K562 (cell line): ENCODE measurements at regions not wholly inside any gene's neighbourhood (a gene's known extent, or its start where the extent isn't known, plus 50 kb on each side); places are given as distances from the start of the nearest gene placed in this dataset.

Source experiments
- ATF1 ChIP-seq, 2 experiments: fragments of 450-650 bp in 1 of 2; IDR thresholded peaks; 2 replicates each; pipeline ENCODE4 v1.6.1; 2016; ENCODE audit warnings: missing compliant biosample characterization in 1 of 2, missing genetic modification characterization in 1 of 2
- BMI1 ChIP-seq: fragments of 150-350 bp; IDR thresholded peaks from 2 replicates; pipeline ENCODE4 v1.6.1; 2014; ENCODE audit warnings: low read length
- CTBP1 ChIP-seq: fragments of 450-650 bp; IDR thresholded peaks from 2 replicates; pipeline ENCODE4 v1.6.1; 2016; ENCODE audit warnings: borderline replicate concordance
- E2F6 ChIP-seq, 2 experiments: IDR thresholded peaks; 2 replicates each; pipeline ENCODE4 v1.6.1; 2011; ENCODE audit warnings: borderline replicate concordance in 1 of 2, control low read depth in 1 of 2, low read depth in 1 of 2, low read length in 1 of 2, mild to moderate bottlenecking in 1 of 2, mixed read lengths in 1 of 2, moderate library complexity in 1 of 2; ENCODE audit not compliant: insufficient read depth in 1 of 2, insufficient read length in 1 of 2, poor library complexity in 1 of 2, severe bottlenecking in 1 of 2; ENCODE audit errors: extremely low read depth in 1 of 2
- FOXJ3 ChIP-seq: sonication (generic); formaldehyde crosslinking; IDR thresholded peaks from 2 replicates; pipeline ENCODE4 v1.4.0; 2020; ENCODE audit warnings: mild to moderate bottlenecking, missing genetic modification reagents
- ILK ChIP-seq: fragments of 450-650 bp; IDR thresholded peaks from 2 replicates; pipeline ENCODE4 v1.6.1; 2016; ENCODE audit warnings: missing genetic modification characterization, low read depth, mild to moderate bottlenecking, missing compliant biosample characterization, moderate library complexity, borderline replicate concordance
- KDM1A ChIP-seq, 2 experiments: fragments of 450-650 bp; IDR thresholded peaks; 2 replicates each; pipeline ENCODE4 v1.6.1; 2016; ENCODE audit warnings: mild to moderate bottlenecking in 2 of 2
- KDM5B ChIP-seq: fragments of 200-600 bp; sonication (generic); IDR thresholded peaks from 2 replicates; pipeline ENCODE4 v1.6.1; 2012; ENCODE audit warnings: low read depth, mild to moderate bottlenecking, moderate library complexity, low read length, control low read depth, inconsistent platforms; ENCODE audit not compliant: insufficient replicate concordance
- NR2C2 ChIP-seq, 2 experiments: fragments of 200-800 bp in 1 of 2; sonication (Bioruptor generic) in 1 of 2; sonication (generic) in 1 of 2; formaldehyde crosslinking in 1 of 2; IDR thresholded peaks; 2 replicates each; pipeline versions ENCODE4 v1.6.1 to v1.8.0; 2016 to 2022; ENCODE audit warnings: mild to moderate bottlenecking in 1 of 2, missing compliant biosample characterization in 1 of 2, missing genetic modification characterization in 1 of 2, missing genetic modification reagents in 1 of 2
- PBX2 ChIP-seq, 2 experiments: IDR thresholded peaks in 1 of 2; conservative IDR thresholded peaks in 1 of 2; 2 replicates each; pipeline ENCODE4 v1.6.1; 2016; ENCODE audit warnings: low read depth in 2 of 2, mild to moderate bottlenecking in 1 of 2, missing compliant biosample characterization in 1 of 2, missing genetic modification characterization in 1 of 2, moderate library complexity in 1 of 2
- PHTF2 ChIP-seq: fragments of 250-450 bp; sonication (Bioruptor Pico); IDR thresholded peaks from 2 replicates; pipeline ENCODE4 v1.5.0; 2021; ENCODE audit warnings: mild to moderate bottlenecking
- PTTG1 ChIP-seq: fragments of 450-650 bp; IDR thresholded peaks from 2 replicates; pipeline ENCODE4 v1.6.1; 2016; ENCODE audit warnings: low read depth, mild to moderate bottlenecking, missing genetic modification characterization, missing compliant biosample characterization
- SMAD4 ChIP-seq: fragments of 250-450 bp; sonication (Bioruptor Pico); conservative IDR thresholded peaks from 2 replicates; pipeline ENCODE4 v1.8.0; 2021; ENCODE audit warnings: inconsistent platforms, mild to moderate bottlenecking, moderate library complexity
- TAF7 ChIP-seq: fragments of 450-650 bp; IDR thresholded peaks from 2 replicates; pipeline ENCODE4 v1.6.1; 2016; ENCODE audit warnings: missing genetic modification characterization, missing compliant biosample characterization
- WHSC1 ChIP-seq: IDR thresholded peaks from one replicate; pipeline ENCODE4 v1.6.1; 2012; ENCODE audit warnings: low read length, control low read depth, inconsistent platforms
- ZNF175 ChIP-seq: fragments of 200-800 bp; sonication (Bioruptor generic); IDR thresholded peaks from 2 replicates; pipeline ENCODE4 v1.6.1; 2016; ENCODE audit warnings: low read depth, mild to moderate bottlenecking, missing genetic modification characterization, missing compliant biosample characterization
- ZNF184 ChIP-seq: sonication (generic); formaldehyde crosslinking; IDR thresholded peaks from 2 replicates; pipeline ENCODE4 v1.5.0; 2020; ENCODE audit warnings: missing genetic modification reagents
- ZNF589 ChIP-seq: fragments of 200-800 bp; sonication (Bioruptor generic); IDR thresholded peaks from 2 replicates; pipeline ENCODE4 v1.6.1; 2016; ENCODE audit warnings: low read depth, missing genetic modification characterization, missing compliant biosample characterization
- ZNF644 ChIP-seq: fragments of 200-800 bp; sonication (Bioruptor generic); IDR thresholded peaks from 2 replicates; pipeline ENCODE4 v1.6.1; 2016; ENCODE audit warnings: low read depth, missing genetic modification characterization, missing compliant biosample characterization
- TF ChIP-seq, protein P1 (sequence below): fragments of 450-650 bp; IDR thresholded peaks from 2 replicates; pipeline ENCODE4 v1.6.1; 2018; ENCODE audit not compliant: partially characterized antibody

GRCh38 chr1:109838838-109839240, 71.8 kb upstream of the CSF1 start (continued):
- TF ChIP-seq E2F6 (IDR thresholded peaks at IDR 0.05; ENCODE audit: borderline replicate concordance in 1 of 2, extremely low read depth in 1 of 2, insufficient read depth in 1 of 2, insufficient read length in 1 of 2, low read depth in 1 of 2, low read length in 1 of 2, poor library complexity in 1 of 2, severe bottlenecking in 1 of 2) (no peak), BMI1 (no peak), ZNF644 (peak; percentile 75; the same call in 1 of the 2 replicates), ILK (tag) (peak; percentile 62; the same call in 1 of the 2 replicates), ZNF175 (CRISPR knock-in tag) (peak; percentile 60), ZNF589 (CRISPR knock-in tag) (peak; percentile 53; the same call in 1 of the 2 replicates), FOXJ3 (CRISPR knock-in tag) (no peak), PBX2 (CRISPR knock-in tag; IDR thresholded peaks at IDR 0.05; ENCODE audit: low read depth) (no peak), PBX2 (tag; conservative IDR thresholded peaks at IDR 0.05; ENCODE audit: low read depth) (peak; percentile 57; the same call in 1 of the 2 replicates), KDM5B (no peak), WHSC1 (no peak), NR2C2 (CRISPR knock-in tag; IDR thresholded peaks at IDR 0.05) (no peak), NR2C2 (tag; IDR thresholded peaks at IDR 0.05) (peak; percentile 53; the same call in 1 of the 2 replicates), SMAD4 (CRISPR knock-in tag) (0 out of 2 replicates have a peak, but pooled peaks have one; percentile 43), KDM1A (IDR thresholded peaks at IDR 0.05) (no peak), PHTF2 (CRISPR knock-in tag) (peak; percentile 54; the same call in 1 of the 2 replicates), CTBP1 (0 out of 2 replicates have a peak, but pooled peaks have one; percentile 31), ZNF184 (no peak), ATF1 (CRISPR knock-in tag; IDR thresholded peaks at IDR 0.05) (no peak), ATF1 (tag; IDR thresholded peaks at IDR 0.05) (0 out of 2 replicates have a peak, but pooled peaks have one; percentile 18), TAF7 (tag) (0 out of 2 replicates have a peak, but pooled peaks have one; percentile 13), PTTG1 (tag) (peak; percentile 5; the same call in 1 of the 2 replicates)
- TF ChIP-seq, protein P1, sequence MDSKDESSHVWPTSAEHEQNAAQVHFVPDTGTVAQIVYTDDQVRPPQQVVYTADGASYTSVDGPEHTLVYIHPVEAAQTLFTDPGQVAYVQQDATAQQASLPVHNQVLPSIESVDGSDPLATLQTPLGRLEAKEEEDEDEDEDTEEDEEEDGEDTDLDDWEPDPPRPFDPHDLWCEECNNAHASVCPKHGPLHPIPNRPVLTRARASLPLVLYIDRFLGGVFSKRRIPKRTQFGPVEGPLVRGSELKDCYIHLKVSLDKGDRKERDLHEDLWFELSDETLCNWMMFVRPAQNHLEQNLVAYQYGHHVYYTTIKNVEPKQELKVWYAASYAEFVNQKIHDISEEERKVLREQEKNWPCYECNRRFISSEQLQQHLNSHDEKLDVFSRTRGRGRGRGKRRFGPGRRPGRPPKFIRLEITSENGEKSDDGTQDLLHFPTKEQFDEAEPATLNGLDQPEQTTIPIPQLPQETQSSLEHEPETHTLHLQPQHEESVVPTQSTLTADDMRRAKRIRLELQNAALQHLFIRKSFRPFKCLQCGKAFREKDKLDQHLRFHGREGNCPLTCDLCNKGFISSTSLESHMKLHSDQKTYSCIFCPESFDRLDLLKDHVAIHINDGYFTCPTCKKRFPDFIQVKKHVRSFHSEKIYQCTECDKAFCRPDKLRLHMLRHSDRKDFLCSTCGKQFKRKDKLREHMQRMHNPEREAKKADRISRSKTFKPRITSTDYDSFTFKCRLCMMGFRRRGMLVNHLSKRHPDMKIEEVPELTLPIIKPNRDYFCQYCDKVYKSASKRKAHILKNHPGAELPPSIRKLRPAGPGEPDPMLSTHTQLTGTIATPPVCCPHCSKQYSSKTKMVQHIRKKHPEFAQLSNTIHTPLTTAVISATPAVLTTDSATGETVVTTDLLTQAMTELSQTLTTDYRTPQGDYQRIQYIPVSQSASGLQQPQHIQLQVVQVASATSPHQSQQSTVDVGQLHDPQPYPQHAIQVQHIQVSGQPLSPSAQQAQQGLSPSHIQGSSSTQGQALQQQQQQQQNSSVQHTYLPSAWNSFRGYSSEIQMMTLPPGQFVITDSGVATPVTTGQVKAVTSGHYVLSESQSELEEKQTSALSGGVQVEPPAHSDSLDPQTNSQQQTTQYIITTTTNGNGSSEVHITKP: peak; percentile 12
